ENCODE measurements at regions not wholly inside any gene's neighbourhood (a gene's known extent, or its start where the extent isn't known, plus 50 kb on each side); places are given as distances from the start of the nearest gene placed in this dataset.
"Not testable (repeated sequence)": the region's sequence is repeated elsewhere in the genome, so short reads cannot be mapped to it uniquely, and the experiment has no call there.

- Histone ChIP-seq H3K36me3 (ENCODE audit: control insufficient read depth, insufficient read depth, low read length) (no peaks in the 10 kb centered on the region), H3K4me1 (ENCODE audit: control insufficient read depth, insufficient read depth, low read length) (no peaks in the 10 kb centered on the region), H3K9ac (ENCODE audit: low read length) (no peak overlapping the region), H3K27me3 (ENCODE audit: control insufficient read depth, insufficient read depth, low read length) (no peaks in the 10 kb centered on the region), H3K9me3 (ENCODE audit: control insufficient read depth, low read length) (no peaks in the 10 kb centered on the region), H3K4me3 (ENCODE audit: low read length) (no peak overlapping the region)
These were observed 63.6 kb upstream of the THBS1 start for GRCh38 chr15:39517122-39517855.

GRCh38 chr15:39523968-39524367 lies 56.9 kb upstream of the THBS1 start:
- H3K27me3 ChIP-seq (ENCODE audit: control insufficient read depth, insufficient read depth, low read length); H3K4me1 ChIP-seq (ENCODE audit: control insufficient read depth, insufficient read depth, low read length); H3K9me3 ChIP-seq (ENCODE audit: control insufficient read depth, low read length); H3K9ac ChIP-seq (ENCODE audit: low read length); H3K36me3 ChIP-seq (ENCODE audit: control insufficient read depth, insufficient read depth, low read length); H3K4me3 ChIP-seq (ENCODE audit: low read length): not testable (repeated sequence)

DNA sequence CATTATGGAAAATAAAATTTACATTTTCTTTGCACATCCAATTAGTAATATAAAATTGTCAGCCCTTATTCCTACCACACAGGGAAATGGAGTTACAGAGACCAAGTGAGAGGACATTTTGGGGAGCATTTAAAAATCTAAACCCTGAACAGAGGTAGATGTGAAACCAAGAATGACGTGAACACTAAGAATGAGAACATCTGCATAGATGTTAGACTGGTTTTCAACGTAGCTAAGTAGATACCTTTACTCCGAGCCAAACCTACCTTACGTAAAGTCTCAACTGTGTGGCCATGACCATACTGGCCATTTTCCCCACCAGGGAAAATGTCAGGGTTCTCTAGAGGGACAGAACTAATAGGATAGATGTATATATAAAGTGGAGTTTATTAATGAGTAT lies 51.4 kb upstream of the THBS1 start:
- Histone ChIP-seq H3K36me3 (ENCODE audit: control insufficient read depth, insufficient read depth, low read length) (no peaks in the 10 kb centered on the region), H3K27me3 (ENCODE audit: control insufficient read depth, insufficient read depth, low read length) (no peaks in the 10 kb centered on the region), H3K4me3 (ENCODE audit: low read length) (no peak overlapping the region), H3K4me1 (ENCODE audit: control insufficient read depth, insufficient read depth, low read length) (no peaks in the 10 kb centered on the region), H3K9me3 (ENCODE audit: control insufficient read depth, low read length) (no peaks in the 10 kb centered on the region), H3K9ac (ENCODE audit: low read length) (no peak overlapping the region)

- Histone ChIP-seq H3K4me3 (ENCODE audit: low read length) (no peak overlapping the region), H3K4me1 (ENCODE audit: control insufficient read depth, insufficient read depth, low read length) (no peaks in the 10 kb centered on the region), H3K9me3 (ENCODE audit: control insufficient read depth, low read length) (no peaks in the 10 kb centered on the region), H3K27me3 (ENCODE audit: control insufficient read depth, insufficient read depth, low read length) (no peaks in the 10 kb centered on the region), H3K9ac (ENCODE audit: low read length) (no peak overlapping the region), H3K36me3 (ENCODE audit: control insufficient read depth, insufficient read depth, low read length) (no peaks in the 10 kb centered on the region)
These were observed 50.2 kb upstream of the THBS1 start for GRCh38 chr15:39530480-39531342.
